GM12865 (cell line): ENCODE measurements at regions not wholly inside any gene's neighbourhood (a gene's known extent, or its start where the extent isn't known, plus 50 kb on each side); places are given as distances from the start of the nearest gene placed in this dataset.
"Not testable (repeated sequence)": the region's sequence is repeated elsewhere in the genome, so short reads cannot be mapped to it uniquely, and the experiment has no call there.

Experiments used
- DNase-seq: peaks from one replicate; pipeline ENCODE4 v3.0.0; 2010; ENCODE audit warnings: low read depth
- H3K4me3 ChIP-seq: 2 replicates; pipeline ENCODE4 v1.5.1; 2011; ENCODE audit warnings: mild to moderate bottlenecking, low read depth, low read length, control low read depth
- TF ChIP-seq, protein P1 (sequence below): IDR thresholded peaks from 2 replicates; pipeline ENCODE4 v1.5.1; 2011; ENCODE audit warnings: low read length, control low read depth, low read depth, inconsistent platforms; ENCODE audit not compliant: insufficient read depth; ENCODE audit errors: missing control alignments

DNA sequence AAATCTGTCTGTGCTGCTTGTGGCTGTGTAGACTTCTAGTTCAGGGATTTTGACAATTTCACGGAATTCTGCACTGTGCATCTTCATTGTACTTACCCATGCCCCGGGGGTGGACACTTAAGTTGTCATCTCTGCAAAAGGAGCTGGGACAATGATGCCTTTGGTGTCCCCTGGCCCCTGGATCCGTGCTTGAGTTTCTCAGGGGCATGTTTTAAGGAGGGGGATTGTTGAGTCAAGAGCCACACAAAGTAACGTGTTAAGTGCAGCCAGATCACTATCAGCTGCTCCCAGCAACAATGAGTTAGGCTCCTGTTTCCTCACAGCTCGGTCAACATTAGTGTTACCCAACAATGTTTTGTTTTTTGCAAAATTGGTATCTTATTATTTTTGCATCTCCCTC is 305.0 kb upstream of the DIO3 start:
- no peak overlapping the region for H3K4me3 ChIP-seq
- DNase-seq, result no peak
- TF ChIP-seq, protein P1, sequence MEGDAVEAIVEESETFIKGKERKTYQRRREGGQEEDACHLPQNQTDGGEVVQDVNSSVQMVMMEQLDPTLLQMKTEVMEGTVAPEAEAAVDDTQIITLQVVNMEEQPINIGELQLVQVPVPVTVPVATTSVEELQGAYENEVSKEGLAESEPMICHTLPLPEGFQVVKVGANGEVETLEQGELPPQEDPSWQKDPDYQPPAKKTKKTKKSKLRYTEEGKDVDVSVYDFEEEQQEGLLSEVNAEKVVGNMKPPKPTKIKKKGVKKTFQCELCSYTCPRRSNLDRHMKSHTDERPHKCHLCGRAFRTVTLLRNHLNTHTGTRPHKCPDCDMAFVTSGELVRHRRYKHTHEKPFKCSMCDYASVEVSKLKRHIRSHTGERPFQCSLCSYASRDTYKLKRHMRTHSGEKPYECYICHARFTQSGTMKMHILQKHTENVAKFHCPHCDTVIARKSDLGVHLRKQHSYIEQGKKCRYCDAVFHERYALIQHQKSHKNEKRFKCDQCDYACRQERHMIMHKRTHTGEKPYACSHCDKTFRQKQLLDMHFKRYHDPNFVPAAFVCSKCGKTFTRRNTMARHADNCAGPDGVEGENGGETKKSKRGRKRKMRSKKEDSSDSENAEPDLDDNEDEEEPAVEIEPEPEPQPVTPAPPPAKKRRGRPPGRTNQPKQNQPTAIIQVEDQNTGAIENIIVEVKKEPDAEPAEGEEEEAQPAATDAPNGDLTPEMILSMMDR, result no peak

DNA sequence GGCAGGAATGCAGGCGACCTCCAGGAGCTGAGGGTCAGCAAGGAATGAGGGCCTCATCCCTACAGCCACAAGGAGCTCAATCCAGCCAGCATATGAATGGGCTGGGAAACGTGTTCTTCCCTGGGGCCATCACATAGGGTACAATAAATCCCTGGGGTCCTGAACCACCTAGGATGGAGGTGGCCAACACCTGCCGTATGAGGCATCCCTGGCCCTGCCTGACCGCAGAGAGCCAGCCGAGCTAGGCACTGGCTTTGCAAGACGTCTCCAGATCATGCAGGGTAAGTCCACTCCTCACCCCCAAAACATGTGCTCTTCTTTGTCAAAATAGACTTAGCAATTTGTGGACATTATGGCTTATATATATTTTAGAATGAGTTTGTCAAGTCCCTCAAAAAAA is 303.7 kb upstream of the DIO3 start:
- H3K4me3 ChIP-seq, result no peak overlapping the region
- no peak for DNase-seq
- TF ChIP-seq, protein P1, result no peak

DNA sequence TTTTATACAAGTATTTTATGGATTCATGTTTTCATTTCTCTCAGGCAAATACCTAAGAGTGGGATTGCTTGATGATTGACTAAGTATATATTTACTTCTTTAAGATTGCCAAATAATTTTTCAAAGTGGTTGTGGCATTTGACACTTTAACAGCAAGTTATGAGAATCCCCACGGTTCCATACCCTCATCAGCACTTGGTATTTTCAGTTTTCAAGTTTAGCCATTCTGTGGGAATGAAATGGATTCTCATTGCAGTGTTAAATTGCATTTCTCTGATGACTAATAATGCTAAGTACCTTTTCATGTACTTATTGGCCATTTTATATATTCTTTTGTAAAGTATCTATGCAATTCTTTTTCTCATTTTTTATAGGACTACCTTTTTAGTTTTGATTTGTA is 301.5 kb upstream of the DIO3 start:
- no peak for DNase-seq
- no peak overlapping the region for H3K4me3 ChIP-seq
- TF ChIP-seq, protein P1, result no peak

DNA sequence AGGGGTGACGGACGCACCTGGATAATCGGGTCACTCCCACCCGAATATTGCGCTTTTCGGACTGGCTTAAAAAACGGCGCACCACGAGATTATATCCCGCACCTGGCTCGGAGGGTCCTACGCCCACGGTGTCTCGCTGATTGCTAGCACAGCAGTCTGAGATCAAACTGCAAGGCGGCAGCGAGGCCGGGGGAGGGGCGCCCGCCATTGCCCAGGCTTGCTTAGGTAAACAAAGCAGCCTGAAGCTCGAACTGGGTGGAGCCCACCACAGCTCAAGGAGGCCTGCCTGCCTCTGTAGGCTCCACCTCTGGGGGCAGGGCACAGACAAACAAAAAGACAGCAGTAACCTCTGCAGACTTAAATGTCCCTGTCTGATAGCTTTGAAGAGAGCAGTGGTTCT is 294.9 kb upstream of the DIO3 start:
- H3K4me3 ChIP-seq, result not testable (repeated sequence)

DNA sequence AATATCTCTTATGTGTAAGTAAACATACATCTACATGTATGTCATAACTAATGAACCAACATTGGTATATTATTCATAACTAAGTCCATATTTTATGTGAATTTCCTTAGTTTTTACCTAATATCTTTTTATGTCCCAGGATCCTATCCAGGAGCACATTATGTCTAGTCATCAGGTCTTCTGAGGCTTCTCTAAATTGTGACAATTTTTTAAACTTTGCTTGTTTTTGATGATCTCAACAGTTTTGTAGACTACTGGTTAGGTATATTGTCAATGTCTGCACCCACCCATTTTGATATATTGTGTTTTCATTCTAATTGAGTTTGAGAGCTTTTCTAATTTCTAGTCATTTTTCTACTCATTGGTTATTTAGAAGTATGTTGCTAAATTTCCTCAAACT is 288.2 kb upstream of the DIO3 start:
- H3K4me3 ChIP-seq, result no peak overlapping the region
- TF ChIP-seq, protein P1, result no peak
- no peak for DNase-seq

More for the DNA sequence above, 294.9 kb upstream of the DIO3 start:
- not testable (repeated sequence) for DNase-seq

DNA sequence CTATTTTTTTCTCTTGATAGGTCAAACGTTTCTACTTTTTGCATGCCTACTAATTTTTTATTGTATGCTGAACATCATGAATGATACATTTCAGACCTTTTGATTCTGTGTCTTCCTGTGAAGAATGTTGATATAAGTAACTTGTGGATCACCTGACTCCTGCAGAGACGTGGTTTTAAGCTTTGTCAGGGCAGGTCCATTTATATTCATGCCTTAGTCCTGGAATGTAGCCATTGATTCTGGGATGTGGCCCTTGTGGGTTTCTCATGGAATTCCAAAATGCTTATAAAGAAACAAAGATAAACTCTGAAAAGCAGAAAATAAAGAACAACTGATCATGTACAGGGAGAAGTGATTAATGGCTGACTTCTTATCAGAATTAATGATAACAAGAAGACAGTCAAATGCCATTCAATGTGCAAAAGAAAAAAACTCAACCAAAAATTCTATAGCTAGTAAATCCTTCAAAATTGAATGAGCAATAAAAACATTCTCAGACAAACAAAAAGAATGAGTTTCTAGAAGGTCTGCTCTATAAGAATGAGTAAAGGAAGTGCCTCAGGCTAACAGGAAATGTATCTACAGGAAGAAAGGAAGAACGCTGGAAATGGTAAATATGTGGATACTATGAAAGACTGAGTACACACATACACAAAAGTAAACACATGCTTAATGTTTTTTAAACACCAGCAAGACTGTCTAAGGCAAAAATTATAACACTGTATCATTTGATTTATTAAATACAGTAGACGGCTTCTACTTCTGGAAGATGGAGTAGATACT is 284.8 kb upstream of the DIO3 start:
- no peak overlapping the region for H3K4me3 ChIP-seq
- TF ChIP-seq, protein P1, result no peak
- DNase-seq, result no peak

DNA sequence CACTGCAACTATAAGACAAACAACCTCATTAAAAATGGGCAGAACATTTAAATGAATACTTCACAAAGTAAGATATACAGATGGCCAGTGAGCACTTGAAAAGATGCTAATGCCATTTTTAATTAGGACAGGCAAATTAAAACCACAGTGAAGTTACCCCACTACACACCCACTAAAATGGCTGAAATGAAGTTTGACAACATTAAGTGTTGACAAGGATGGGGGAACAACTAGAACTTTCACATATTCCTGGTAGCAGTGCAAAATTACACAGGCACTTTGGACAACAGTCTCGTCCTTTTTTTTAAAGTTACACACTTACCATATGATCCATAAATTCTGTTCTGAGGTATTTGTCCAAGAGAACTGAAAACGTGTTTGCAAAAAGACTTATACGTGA is 278.9 kb upstream of the DIO3 start:
- TF ChIP-seq, protein P1, result no peak

DNA sequence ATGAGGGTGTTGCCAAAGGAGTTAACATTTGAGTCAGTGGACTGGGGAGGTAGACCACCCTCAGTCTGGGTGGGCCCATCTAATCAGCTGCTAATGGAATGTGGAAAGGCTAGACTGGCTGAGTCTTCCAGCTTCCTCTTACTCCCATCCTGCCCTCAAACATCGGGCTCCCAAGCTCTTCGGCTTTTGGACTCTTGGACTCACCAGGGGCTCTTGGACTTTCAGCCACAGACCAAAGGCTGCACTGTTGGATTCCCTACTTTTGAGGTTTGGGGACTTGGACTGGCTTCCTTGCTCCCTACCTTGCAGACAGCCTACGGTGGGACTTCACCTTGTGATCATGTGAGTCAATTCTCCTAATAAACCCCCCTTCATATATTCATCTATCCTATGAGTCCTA is 276.6 kb upstream of the DIO3 start:
- no peak overlapping the region for H3K4me3 ChIP-seq
- TF ChIP-seq, protein P1, result no peak
- no peak for DNase-seq

More for the DNA sequence above, 278.9 kb upstream of the DIO3 start:
- no peak for DNase-seq
- no peak overlapping the region for H3K4me3 ChIP-seq
